HEK293 (cell line): ENCODE measurements at regions not wholly inside any gene's neighbourhood (a gene's known extent, or its start where the extent isn't known, plus 50 kb on each side); places are given as distances from the start of the nearest gene placed in this dataset.

Experiments
- CTCF ChIA-PET: fragments of 350-600 bp; formaldehyde crosslinking; extraction: SDS; loops from one replicate; lab custom pipeline; 2021; ENCODE audit warnings: antibody characterized with exemption; lab: Yijun Ruan, JAX
- POLR2A ChIA-PET: fragments of 300-600 bp; formaldehyde crosslinking; extraction: SDS; loops from one replicate; lab custom pipeline; 2020; ENCODE audit warnings: antibody characterized with exemption, inconsistent platforms; lab: Yijun Ruan, JAX
- H3K27ac ChIP-seq: fragments of 200-500 bp; sonication (Bioruptor generic); 2 replicates; pipeline ENCODE4 v1.5.1; 2014; ENCODE audit warnings: low read depth, low read length, control low read depth, inconsistent platforms; ENCODE audit errors: extremely low read depth
- H3K36me3 ChIP-seq, 2 experiments: fragments of 200-500 bp in 1 of 2; sonication (Bioruptor generic) in 1 of 2; 1 replicate in 1 of 2; 2 replicates in 1 of 2; pipeline ENCODE4 v1.5.1; 2014 to 2017; ENCODE audit warnings: inconsistent platforms in 2 of 2, low read length in 2 of 2; ENCODE audit not compliant: control insufficient read depth in 2 of 2, insufficient read depth in 1 of 2
- H3K4me1 ChIP-seq: fragments of 200-500 bp; sonication (Bioruptor generic); 2 replicates; pipeline ENCODE4 v1.5.1; 2014; ENCODE audit warnings: mild to moderate bottlenecking, low read length, inconsistent platforms; ENCODE audit not compliant: control insufficient read depth, insufficient read depth
- H3K4me3 ChIP-seq: 2 replicates; pipeline ENCODE4 v1.5.1; 2011; ENCODE audit warnings: low read depth, mild to moderate bottlenecking, control low read depth, low read length, moderate library complexity
- H3K9me3 ChIP-seq: fragments of 200-500 bp; sonication (Bioruptor generic); 2 replicates; pipeline ENCODE4 v1.5.1; 2014; ENCODE audit warnings: low read depth, low read length, inconsistent platforms; ENCODE audit not compliant: control insufficient read depth, insufficient read depth
- SP2 ChIP-seq: fragments of 450-650 bp; formaldehyde crosslinking; IDR thresholded peaks from 2 replicates; pipeline ENCODE4 v1.5.1; 2016; ENCODE audit warnings: missing biosample characterization, missing genetic modification characterization
- SP7 ChIP-seq: fragments of 450-650 bp; formaldehyde crosslinking; IDR thresholded peaks from 2 replicates; pipeline ENCODE4 v1.5.1; 2016; ENCODE audit warnings: missing biosample characterization, missing genetic modification characterization
- TSHZ1 ChIP-seq: fragments of 450-650 bp; formaldehyde crosslinking; IDR thresholded peaks from 2 replicates; pipeline ENCODE4 v1.5.1; 2016; ENCODE audit warnings: missing biosample characterization, missing genetic modification characterization, borderline replicate concordance
- ZNF214 ChIP-seq: fragments of 450-650 bp; formaldehyde crosslinking; IDR thresholded peaks from 2 replicates; pipeline ENCODE4 v1.5.1; 2017; ENCODE audit warnings: missing biosample characterization, mild to moderate bottlenecking, missing genetic modification characterization, borderline replicate concordance
- ZNF24 ChIP-seq: fragments of 450-650 bp; formaldehyde crosslinking; IDR thresholded peaks from 2 replicates; pipeline ENCODE4 v1.5.1; 2016; ENCODE audit warnings: missing biosample characterization, missing genetic modification characterization
- ZNF394 ChIP-seq: fragments of 450-650 bp; formaldehyde crosslinking; IDR thresholded peaks from 2 replicates; pipeline ENCODE4 v1.5.1; 2016; ENCODE audit warnings: missing biosample characterization, missing genetic modification characterization, mild to moderate bottlenecking, moderate library complexity, borderline replicate concordance
- ZNF473 ChIP-seq: fragments of 450-650 bp; formaldehyde crosslinking; IDR thresholded peaks from 2 replicates; pipeline ENCODE4 v1.5.1; 2017; ENCODE audit warnings: missing biosample characterization, missing genetic modification characterization
- ZNF518A ChIP-seq: fragments of 450-650 bp; formaldehyde crosslinking; conservative IDR thresholded peaks from 2 replicates; pipeline ENCODE4 v1.5.1; 2016; ENCODE audit warnings: low read depth, missing biosample characterization, missing genetic modification characterization
- ZNF561 ChIP-seq: fragments of 450-650 bp; IDR thresholded peaks from 2 replicates; pipeline ENCODE4 v1.5.1; 2018; ENCODE audit warnings: missing biosample characterization, missing genetic modification characterization, borderline replicate concordance
- ZNF623 ChIP-seq: fragments of 450-650 bp; formaldehyde crosslinking; IDR thresholded peaks from 2 replicates; pipeline ENCODE4 v1.5.1; 2016; ENCODE audit warnings: missing biosample characterization, missing genetic modification characterization
- ZNF626 ChIP-seq: fragments of 450-650 bp; sonication (Bioruptor Pico); formaldehyde crosslinking; IDR thresholded peaks from 2 replicates; pipeline ENCODE4 v1.5.1; 2018; ENCODE audit warnings: missing biosample characterization, missing genetic modification characterization, inconsistent platforms
- ZNF677 ChIP-seq: fragments of 450-650 bp; IDR thresholded peaks from 2 replicates; pipeline ENCODE4 v1.5.0; 2018; ENCODE audit warnings: missing biosample characterization, mild to moderate bottlenecking, missing genetic modification characterization, moderate library complexity
- ZNF791 ChIP-seq: fragments of 450-650 bp; formaldehyde crosslinking; IDR thresholded peaks from 2 replicates; pipeline ENCODE4 v1.5.1; 2016; ENCODE audit warnings: missing biosample characterization, missing genetic modification characterization
- TF ChIP-seq, protein P1 (sequence below): fragments of 450-650 bp; formaldehyde crosslinking; IDR thresholded peaks from 2 replicates; pipeline ENCODE4 v1.5.1; 2016; ENCODE audit warnings: missing biosample characterization, missing genetic modification characterization
- TF ChIP-seq, protein P2 (sequence below): fragments of 450-650 bp; formaldehyde crosslinking; IDR thresholded peaks from 2 replicates; pipeline ENCODE4 v1.5.1; 2017; ENCODE audit warnings: missing biosample characterization, missing genetic modification characterization

GRCh38 chr4:123338715-123339114 lies 57.9 kb upstream of the SPRY1 start (continued):
- TF ChIP-seq ZNF518A (no peak), SP2 (no peak), ZNF473 (no peak), ZNF677 (tag by site-specific recombination) (no peak), ZNF626 (tag by site-specific recombination) (no peak), TSHZ1 (tag by site-specific recombination) (no peak), ZNF791 (tag by site-specific recombination) (no peak), ZNF623 (tag by site-specific recombination) (no peak)
- TF ChIP-seq, all 188 proteins: peak for 0

DNA sequence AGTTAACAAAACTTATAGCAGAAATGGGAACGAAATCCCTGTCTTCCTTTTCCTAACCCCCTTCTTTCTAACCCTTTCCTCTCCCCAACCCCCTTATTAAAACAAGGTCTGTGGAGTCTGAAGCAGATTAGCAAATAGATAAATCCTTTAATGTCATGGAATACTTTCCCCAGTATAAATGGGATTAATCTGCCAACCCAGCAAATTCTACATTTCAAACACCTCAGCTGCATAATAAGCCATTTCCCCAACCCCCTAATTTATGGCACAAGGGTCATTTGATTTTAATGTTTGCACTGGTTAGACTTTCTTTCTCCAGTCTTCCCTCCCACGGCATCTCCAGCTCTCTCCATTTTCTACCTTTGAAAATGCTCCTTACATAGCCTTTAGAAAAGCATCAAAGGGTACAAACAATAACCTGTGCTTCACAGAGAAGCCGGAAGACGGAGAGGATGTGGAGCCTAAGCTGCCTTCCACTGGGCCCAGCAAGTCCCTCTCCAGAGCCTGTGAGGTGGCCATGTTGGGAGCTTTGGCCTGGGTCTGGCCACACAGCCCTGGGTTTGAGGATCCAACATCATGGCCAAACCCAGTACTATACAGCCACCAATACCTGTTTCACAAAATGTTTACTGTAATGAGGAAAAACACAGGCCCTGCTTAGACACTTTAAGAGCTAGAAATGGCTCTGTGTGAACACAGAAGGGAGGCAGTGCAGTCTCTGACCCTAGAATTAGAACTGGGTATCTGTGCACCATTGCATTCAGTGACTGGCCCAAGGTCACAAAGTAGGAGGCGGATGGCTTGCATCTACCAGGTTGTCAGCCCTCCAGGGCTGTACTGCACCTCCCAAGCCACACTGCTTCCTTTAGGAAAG lies 56.9 kb upstream of the SPRY1 start:
- H3K4me3 ChIP-seq: no peak overlapping the region
- POLR2A ChIA-PET: no interaction called here
- no peak for TF ChIP-seq ZNF394 (tag by site-specific recombination)
- no peak for TF ChIP-seq ZNF214 (tag by site-specific recombination)
- TF ChIP-seq ZNF24 (tag by site-specific recombination): no peak
- TF ChIP-seq, protein P1, sequence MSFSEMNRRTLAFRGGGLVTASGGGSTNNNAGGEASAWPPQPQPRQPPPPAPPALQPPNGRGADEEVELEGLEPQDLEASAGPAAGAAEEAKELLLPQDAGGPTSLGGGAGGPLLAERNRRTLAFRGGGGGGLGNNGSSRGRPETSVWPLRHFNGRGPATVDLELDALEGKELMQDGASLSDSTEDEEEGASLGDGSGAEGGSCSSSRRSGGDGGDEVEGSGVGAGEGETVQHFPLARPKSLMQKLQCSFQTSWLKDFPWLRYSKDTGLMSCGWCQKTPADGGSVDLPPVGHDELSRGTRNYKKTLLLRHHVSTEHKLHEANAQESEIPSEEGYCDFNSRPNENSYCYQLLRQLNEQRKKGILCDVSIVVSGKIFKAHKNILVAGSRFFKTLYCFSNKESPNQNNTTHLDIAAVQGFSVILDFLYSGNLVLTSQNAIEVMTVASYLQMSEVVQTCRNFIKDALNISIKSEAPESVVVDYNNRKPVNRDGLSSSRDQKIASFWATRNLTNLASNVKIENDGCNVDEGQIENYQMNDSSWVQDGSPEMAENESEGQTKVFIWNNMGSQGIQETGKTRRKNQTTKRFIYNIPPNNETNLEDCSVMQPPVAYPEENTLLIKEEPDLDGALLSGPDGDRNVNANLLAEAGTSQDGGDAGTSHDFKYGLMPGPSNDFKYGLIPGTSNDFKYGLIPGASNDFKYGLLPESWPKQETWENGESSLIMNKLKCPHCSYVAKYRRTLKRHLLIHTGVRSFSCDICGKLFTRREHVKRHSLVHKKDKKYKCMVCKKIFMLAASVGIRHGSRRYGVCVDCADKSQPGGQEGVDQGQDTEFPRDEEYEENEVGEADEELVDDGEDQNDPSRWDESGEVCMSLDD: no peak
- TF ChIP-seq, protein P2, sequence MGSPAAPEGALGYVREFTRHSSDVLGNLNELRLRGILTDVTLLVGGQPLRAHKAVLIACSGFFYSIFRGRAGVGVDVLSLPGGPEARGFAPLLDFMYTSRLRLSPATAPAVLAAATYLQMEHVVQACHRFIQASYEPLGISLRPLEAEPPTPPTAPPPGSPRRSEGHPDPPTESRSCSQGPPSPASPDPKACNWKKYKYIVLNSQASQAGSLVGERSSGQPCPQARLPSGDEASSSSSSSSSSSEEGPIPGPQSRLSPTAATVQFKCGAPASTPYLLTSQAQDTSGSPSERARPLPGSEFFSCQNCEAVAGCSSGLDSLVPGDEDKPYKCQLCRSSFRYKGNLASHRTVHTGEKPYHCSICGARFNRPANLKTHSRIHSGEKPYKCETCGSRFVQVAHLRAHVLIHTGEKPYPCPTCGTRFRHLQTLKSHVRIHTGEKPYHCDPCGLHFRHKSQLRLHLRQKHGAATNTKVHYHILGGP (tag by site-specific recombination): no peak
- TF ChIP-seq ZNF561 (tag by site-specific recombination): no peak
- no peak for TF ChIP-seq SP7 (tag by site-specific recombination)
- TF ChIP-seq, all 188 proteins: peak for 0
- Histone ChIP-seq H3K9me3 (no peaks in the 10 kb centered on the region), H3K4me1 (no peaks in the 10 kb centered on the region), H3K36me3 (no peaks in the 10 kb centered on the region), H3K27ac (no peak overlapping the region)
- CTCF ChIA-PET: interaction anchor here (0.9 to 1.2 kb wide), 2 partner anchors 434 to 772 kb away, joined by 3 read pairs; no protein-coding TSS in a partner anchor
